ENCODE measurements at regions not wholly inside any gene's neighbourhood (a gene's known extent, or its start where the extent isn't known, plus 50 kb on each side); places are given as distances from the start of the nearest gene placed in this dataset.
"Not testable (repeated sequence)": the region's sequence is repeated elsewhere in the genome, so short reads cannot be mapped to it uniquely, and the experiment has no call there.

GRCh38 chr1:223045164-223045957, 97.7 kb downstream of the TLR5 start:
- DNase-seq (ENCODE audit: low read depth in 4 of 4, low spot score in 2 of 4): no peak

- DNase-seq (ENCODE audit: low read depth in 4 of 4, low spot score in 2 of 4): no peak
These were observed 97.0 kb downstream of the TLR5 start for GRCh38 chr1:223046011-223046410.

GRCh38 chr1:223046463-223046862, 96.6 kb downstream of the TLR5 start:
- DNase-seq (ENCODE audit: low read depth in 4 of 4, low spot score in 2 of 4): not testable (repeated sequence)

- DNase-seq (ENCODE audit: low read depth in 4 of 4, low spot score in 2 of 4): no peak
These were observed 95.0 kb downstream of the TLR5 start for GRCh38 chr1:223048026-223048425.

GRCh38 chr1:223052462-223052861, 90.6 kb downstream of the TLR5 start:
- DNase-seq (ENCODE audit: low read depth in 4 of 4, low spot score in 2 of 4): no peak

GRCh38 chr1:223052931-223053330, 90.1 kb downstream of the TLR5 start:
- DNase-seq (ENCODE audit: low read depth in 4 of 4, low spot score in 2 of 4): no peak

GRCh38 chr1:223056802-223057201, 86.2 kb downstream of the TLR5 start:
- no peak for DNase-seq (ENCODE audit: low read depth in 4 of 4, low spot score in 2 of 4)

GRCh38 chr1:223057569-223058093, 85.4 kb downstream of the TLR5 start:
- DNase-seq (ENCODE audit: low read depth in 4 of 4, low spot score in 2 of 4): no peak
